Panc1 (cell line): ENCODE measurements at regions not wholly inside any gene's neighbourhood (a gene's known extent, or its start where the extent isn't known, plus 50 kb on each side); places are given as distances from the start of the nearest gene placed in this dataset.

Source experiments
- ATAC-seq: fragments of 200-7000 bp; cut with Tn5 transposase; 2 replicates; pipeline ENCODE4 v1.9.1; 2020; ENCODE audit warnings: mild to moderate bottlenecking, moderate library complexity
- BruUV-seq: library from RNA; stranded (reverse); fragments of 400-500 nt; replicated peaks from 2 replicates; lab custom pipeline; 2021; lab: Mats Ljungman, UMichigan
- CTCF ChIA-PET: fragments of 300-600 bp; sonication (Branson Sonifier 250); formaldehyde crosslinking; loops from one replicate; lab custom pipeline; 2022; ENCODE audit warnings: antibody characterized with exemption; lab: Charles Lee
- POLR2A ChIA-PET: fragments of 300-600 bp; sonication (Branson Sonifier 250); formaldehyde crosslinking; loops from one replicate; lab custom pipeline; 2022; ENCODE audit warnings: antibody characterized with exemption; lab: Charles Lee
- DNase-seq: peaks from one replicate; pipeline ENCODE4 v3.0.0-alpha.2; 2010; ENCODE audit warnings: low read depth, low spot score
- H3K27ac ChIP-seq: 2 replicates; pipeline ENCODE4 v1.5.1; 2011; ENCODE audit warnings: mild to moderate bottlenecking, low read length, inconsistent platforms
- H3K27me3 ChIP-seq: fragments of 200-500 bp; sonication (Bioruptor generic); 2 replicates; pipeline ENCODE4 v1.6.0; 2014; ENCODE audit warnings: low read length, inconsistent platforms; ENCODE audit not compliant: control insufficient read depth, insufficient read depth
- H3K36me3 ChIP-seq: fragments of 200-500 bp; sonication (Bioruptor generic); 2 replicates; pipeline ENCODE4 v1.5.1; 2014; ENCODE audit warnings: inconsistent platforms, mild to moderate bottlenecking, low read length, moderate library complexity; ENCODE audit not compliant: control insufficient read depth, insufficient read depth
- H3K4me1 ChIP-seq: 2 replicates; pipeline ENCODE4 v1.5.1; 2011; ENCODE audit warnings: inconsistent platforms, mild to moderate bottlenecking, low read length, moderate library complexity; ENCODE audit not compliant: control insufficient read depth, insufficient read depth
- H3K4me3 ChIP-seq, 2 experiments: 2 replicates each; pipeline ENCODE4 v1.5.1; 2011 to 2012; ENCODE audit warnings: low read depth in 2 of 2, low read length in 2 of 2, mild to moderate bottlenecking in 2 of 2, inconsistent platforms in 1 of 2, moderate library complexity in 1 of 2
- H3K9me3 ChIP-seq: fragments of 200-500 bp; sonication (Bioruptor generic); 2 replicates; pipeline ENCODE4 v1.5.1; 2014; ENCODE audit warnings: low read depth, mild to moderate bottlenecking, inconsistent platforms, low read length, moderate library complexity; ENCODE audit not compliant: control insufficient read depth, insufficient read depth
- POLR2AphosphoS5 ChIP-seq: IDR thresholded peaks from 2 replicates; pipeline ENCODE4 v1.6.1; 2012; ENCODE audit warnings: mild to moderate bottlenecking, low read depth, low read length, moderate library complexity
- SIN3A ChIP-seq: IDR thresholded peaks from 2 replicates; pipeline ENCODE4 v1.6.1; 2012; ENCODE audit warnings: low read depth, mild to moderate bottlenecking, low read length, moderate library complexity, borderline replicate concordance; ENCODE audit not compliant: insufficient read depth
- TCF7L2 ChIP-seq: IDR thresholded peaks from 2 replicates; pipeline ENCODE4 v1.6.1; 2011; ENCODE audit warnings: mild to moderate bottlenecking, low read depth, low read length, inconsistent platforms
- in situ Hi-C: cut with HindIII; loops from 2 replicates; pipeline ENCODE4 v1.10.0; 2016; ENCODE audit warnings: low sequenced_read_pairs, low pct_unique_long_range_greater_than_20kb
- intact Hi-C: fragments of 100-400 bp; cut with micrococcal nuclease; formaldehyde crosslinking; loops from one replicate; pipeline ENCODE4 v1.10.0; 2022; ENCODE audit not compliant: unreplicated experiment
- TF ChIP-seq, protein P1 (sequence below): fragments of 450-650 bp; IDR thresholded peaks from 2 replicates; pipeline ENCODE4 v1.5.1; 2017; ENCODE audit warnings: mild to moderate bottlenecking
- TF ChIP-seq, protein P2 (sequence below), 2 experiments: IDR thresholded peaks; 2 replicates each; pipeline ENCODE4 v1.6.1; 2011 to 2012; ENCODE audit warnings: low read depth in 2 of 2, control low read depth in 1 of 2, low read length in 1 of 2, mild to moderate bottlenecking in 1 of 2, moderate library complexity in 1 of 2; ENCODE audit not compliant: insufficient read depth in 1 of 2

DNA sequence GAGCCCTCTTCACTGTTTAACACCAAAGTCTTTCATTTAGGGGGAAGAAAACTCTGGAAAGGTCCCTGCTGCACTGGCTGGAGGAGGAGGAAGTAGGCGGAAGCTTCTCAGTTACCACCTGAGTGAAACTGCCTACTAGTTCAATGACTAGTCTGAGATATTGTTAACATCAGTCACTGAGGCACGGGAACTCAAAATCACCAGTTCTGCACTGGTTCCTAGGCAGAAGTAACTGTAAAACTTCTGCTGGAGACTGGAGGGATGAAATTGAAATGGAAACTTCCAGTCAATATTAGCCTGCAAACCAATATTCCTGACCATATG lies 178.3 kb downstream of the SNCA start:
- Histone ChIP-seq H3K4me1 (no peaks in the 10 kb centered on the region), H3K27ac (no peak overlapping the region), H3K4me3 (no peak overlapping the region), H3K9me3 (no peaks in the 10 kb centered on the region), H3K36me3 (no peaks in the 10 kb centered on the region), H3K27me3 (no peaks in the 10 kb centered on the region)
- ATAC-seq (no peak), DNase-seq (no peak)
- BruUV-seq, result no TSS peak
- TF ChIP-seq POLR2AphosphoS5 (no peak), TCF7L2 (no peak), SIN3A (no peak)
- TF ChIP-seq, protein P1, sequence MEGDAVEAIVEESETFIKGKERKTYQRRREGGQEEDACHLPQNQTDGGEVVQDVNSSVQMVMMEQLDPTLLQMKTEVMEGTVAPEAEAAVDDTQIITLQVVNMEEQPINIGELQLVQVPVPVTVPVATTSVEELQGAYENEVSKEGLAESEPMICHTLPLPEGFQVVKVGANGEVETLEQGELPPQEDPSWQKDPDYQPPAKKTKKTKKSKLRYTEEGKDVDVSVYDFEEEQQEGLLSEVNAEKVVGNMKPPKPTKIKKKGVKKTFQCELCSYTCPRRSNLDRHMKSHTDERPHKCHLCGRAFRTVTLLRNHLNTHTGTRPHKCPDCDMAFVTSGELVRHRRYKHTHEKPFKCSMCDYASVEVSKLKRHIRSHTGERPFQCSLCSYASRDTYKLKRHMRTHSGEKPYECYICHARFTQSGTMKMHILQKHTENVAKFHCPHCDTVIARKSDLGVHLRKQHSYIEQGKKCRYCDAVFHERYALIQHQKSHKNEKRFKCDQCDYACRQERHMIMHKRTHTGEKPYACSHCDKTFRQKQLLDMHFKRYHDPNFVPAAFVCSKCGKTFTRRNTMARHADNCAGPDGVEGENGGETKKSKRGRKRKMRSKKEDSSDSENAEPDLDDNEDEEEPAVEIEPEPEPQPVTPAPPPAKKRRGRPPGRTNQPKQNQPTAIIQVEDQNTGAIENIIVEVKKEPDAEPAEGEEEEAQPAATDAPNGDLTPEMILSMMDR, result no peak
- TF ChIP-seq, protein P2, sequence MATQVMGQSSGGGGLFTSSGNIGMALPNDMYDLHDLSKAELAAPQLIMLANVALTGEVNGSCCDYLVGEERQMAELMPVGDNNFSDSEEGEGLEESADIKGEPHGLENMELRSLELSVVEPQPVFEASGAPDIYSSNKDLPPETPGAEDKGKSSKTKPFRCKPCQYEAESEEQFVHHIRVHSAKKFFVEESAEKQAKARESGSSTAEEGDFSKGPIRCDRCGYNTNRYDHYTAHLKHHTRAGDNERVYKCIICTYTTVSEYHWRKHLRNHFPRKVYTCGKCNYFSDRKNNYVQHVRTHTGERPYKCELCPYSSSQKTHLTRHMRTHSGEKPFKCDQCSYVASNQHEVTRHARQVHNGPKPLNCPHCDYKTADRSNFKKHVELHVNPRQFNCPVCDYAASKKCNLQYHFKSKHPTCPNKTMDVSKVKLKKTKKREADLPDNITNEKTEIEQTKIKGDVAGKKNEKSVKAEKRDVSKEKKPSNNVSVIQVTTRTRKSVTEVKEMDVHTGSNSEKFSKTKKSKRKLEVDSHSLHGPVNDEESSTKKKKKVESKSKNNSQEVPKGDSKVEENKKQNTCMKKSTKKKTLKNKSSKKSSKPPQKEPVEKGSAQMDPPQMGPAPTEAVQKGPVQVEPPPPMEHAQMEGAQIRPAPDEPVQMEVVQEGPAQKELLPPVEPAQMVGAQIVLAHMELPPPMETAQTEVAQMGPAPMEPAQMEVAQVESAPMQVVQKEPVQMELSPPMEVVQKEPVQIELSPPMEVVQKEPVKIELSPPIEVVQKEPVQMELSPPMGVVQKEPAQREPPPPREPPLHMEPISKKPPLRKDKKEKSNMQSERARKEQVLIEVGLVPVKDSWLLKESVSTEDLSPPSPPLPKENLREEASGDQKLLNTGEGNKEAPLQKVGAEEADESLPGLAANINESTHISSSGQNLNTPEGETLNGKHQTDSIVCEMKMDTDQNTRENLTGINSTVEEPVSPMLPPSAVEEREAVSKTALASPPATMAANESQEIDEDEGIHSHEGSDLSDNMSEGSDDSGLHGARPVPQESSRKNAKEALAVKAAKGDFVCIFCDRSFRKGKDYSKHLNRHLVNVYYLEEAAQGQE (IDR thresholded peaks at IDR 0.05; ENCODE audit: insufficient read depth in 1 of 2, low read depth in 2 of 2, low read length in 1 of 2), result no peak
- POLR2A ChIA-PET, result no interaction called here
- in situ Hi-C loops (no loop called here), intact Hi-C loops (loop anchor here (5.0 to 10.0 kb wide), 2 partner anchors 216 to 244 kb away; no protein-coding TSS in a partner anchor)
- CTCF ChIA-PET, result no interaction called here

DNA sequence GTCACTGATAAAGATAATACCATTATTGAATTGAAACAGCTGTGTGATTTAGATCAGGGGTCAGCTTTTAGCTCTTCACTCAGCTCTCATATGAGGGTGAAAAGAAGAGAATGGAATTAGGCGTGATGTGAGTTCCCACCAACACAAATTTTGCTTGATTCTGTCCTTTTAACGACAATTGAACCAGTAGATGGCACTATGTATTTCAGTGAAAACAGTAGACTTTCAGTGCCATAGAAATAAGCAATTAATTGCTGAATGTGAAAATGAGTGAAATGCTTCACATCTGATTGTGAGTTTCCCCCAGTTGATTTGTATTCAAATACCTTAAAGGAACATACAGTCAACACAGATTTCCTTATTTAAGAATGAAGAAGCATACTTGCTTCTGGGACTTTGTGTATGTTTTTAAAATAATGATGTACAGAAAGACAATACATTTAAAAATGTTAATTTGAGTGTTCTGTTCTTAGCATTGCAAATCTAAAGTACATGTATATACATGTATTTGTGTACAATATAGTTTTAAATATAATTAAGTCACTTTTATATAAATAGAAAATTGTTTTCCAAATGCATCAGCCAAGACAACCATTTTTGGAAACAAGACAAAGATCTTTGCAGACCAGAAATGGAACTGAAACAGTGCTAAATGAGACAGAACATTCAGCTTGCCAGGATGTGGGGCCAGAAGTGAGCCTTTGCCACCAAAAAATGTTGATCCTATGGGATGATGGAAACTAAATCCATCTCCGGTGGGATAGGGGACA lies 178.8 kb downstream of the SNCA start:
- CTCF ChIA-PET, result no interaction called here
- DNase-seq, result no peak

More for the DNA sequence above, 178.8 kb downstream of the SNCA start:
- in situ Hi-C loops, result no loop called here
- Histone ChIP-seq H3K27ac (no peak overlapping the region), H3K36me3 (no peaks in the 10 kb centered on the region), H3K9me3 (no peaks in the 10 kb centered on the region), H3K4me1 (no peaks in the 10 kb centered on the region), H3K4me3 (no peak overlapping the region), H3K27me3 (no peaks in the 10 kb centered on the region)
- no peak for ATAC-seq
- intact Hi-C loops, result loop anchor here (5.0 to 10.0 kb wide), 2 partner anchors 217 to 244 kb away; no protein-coding TSS in a partner anchor
- TF ChIP-seq, protein P1, result peak; percentile 20; the same call in 1 of the 2 replicates
- TF ChIP-seq SIN3A, result no peak
- BruUV-seq, result no TSS peak
- POLR2A ChIA-PET, result no interaction called here
